ENCODE measurements at regions not wholly inside any gene's neighbourhood (a gene's known extent, or its start where the extent isn't known, plus 50 kb on each side); places are given as distances from the start of the nearest gene placed in this dataset.

DNA sequence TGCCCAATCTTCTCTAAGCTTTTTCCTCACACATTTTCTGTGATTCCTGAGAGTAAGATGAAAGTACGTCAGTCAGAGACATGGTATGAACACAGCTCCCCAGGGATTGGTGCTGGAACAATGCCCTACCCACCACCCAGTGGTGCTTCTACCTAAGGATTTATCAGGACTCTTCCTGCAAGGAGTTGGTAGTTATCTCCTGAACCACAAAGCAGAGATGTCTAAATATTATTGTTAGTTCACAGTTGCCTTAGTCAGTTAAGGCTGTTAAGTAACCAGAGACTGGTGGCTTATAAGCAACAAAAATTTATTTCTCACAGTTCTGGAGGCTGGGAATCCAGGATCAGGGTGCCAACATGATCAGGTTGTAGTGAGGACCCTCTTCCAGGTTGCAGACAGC, 60.3 kb upstream of the CCDC85A start:
- TF ChIP-seq, protein P1, sequence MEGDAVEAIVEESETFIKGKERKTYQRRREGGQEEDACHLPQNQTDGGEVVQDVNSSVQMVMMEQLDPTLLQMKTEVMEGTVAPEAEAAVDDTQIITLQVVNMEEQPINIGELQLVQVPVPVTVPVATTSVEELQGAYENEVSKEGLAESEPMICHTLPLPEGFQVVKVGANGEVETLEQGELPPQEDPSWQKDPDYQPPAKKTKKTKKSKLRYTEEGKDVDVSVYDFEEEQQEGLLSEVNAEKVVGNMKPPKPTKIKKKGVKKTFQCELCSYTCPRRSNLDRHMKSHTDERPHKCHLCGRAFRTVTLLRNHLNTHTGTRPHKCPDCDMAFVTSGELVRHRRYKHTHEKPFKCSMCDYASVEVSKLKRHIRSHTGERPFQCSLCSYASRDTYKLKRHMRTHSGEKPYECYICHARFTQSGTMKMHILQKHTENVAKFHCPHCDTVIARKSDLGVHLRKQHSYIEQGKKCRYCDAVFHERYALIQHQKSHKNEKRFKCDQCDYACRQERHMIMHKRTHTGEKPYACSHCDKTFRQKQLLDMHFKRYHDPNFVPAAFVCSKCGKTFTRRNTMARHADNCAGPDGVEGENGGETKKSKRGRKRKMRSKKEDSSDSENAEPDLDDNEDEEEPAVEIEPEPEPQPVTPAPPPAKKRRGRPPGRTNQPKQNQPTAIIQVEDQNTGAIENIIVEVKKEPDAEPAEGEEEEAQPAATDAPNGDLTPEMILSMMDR (IDR thresholded peaks at IDR 0.05; ENCODE audit: borderline replicate concordance, insufficient read depth, low read depth, low read length) = no peak

DNA sequence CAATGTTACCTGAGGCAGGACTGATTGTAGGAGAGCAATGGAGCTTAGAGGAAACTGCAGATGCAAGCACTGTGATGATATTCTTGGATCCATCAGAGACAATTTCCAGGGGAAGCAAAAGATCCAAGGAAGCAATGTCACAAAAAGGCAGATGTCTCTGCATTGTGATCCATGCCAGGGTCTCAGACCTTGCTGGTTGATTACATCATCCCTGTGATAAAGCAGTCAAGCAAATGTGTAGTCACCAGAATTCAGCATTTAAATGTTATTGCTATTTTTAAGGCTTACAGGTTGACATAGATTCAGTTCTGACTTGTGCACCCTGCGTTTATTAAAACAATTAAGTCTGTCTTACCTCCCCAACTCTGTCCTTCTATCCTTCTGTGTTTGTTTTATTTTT, 56.8 kb upstream of the CCDC85A start:
- no peak overlapping the region for H3K4me3 ChIP-seq (ENCODE audit: low read depth, low read length)
- TF ChIP-seq, protein P1 (IDR thresholded peaks at IDR 0.05; ENCODE audit: borderline replicate concordance, insufficient read depth, low read depth, low read length) = no peak

More for the DNA sequence above, 60.3 kb upstream of the CCDC85A start:
- H3K4me3 ChIP-seq (ENCODE audit: low read depth, low read length) = no peak overlapping the region

DNA sequence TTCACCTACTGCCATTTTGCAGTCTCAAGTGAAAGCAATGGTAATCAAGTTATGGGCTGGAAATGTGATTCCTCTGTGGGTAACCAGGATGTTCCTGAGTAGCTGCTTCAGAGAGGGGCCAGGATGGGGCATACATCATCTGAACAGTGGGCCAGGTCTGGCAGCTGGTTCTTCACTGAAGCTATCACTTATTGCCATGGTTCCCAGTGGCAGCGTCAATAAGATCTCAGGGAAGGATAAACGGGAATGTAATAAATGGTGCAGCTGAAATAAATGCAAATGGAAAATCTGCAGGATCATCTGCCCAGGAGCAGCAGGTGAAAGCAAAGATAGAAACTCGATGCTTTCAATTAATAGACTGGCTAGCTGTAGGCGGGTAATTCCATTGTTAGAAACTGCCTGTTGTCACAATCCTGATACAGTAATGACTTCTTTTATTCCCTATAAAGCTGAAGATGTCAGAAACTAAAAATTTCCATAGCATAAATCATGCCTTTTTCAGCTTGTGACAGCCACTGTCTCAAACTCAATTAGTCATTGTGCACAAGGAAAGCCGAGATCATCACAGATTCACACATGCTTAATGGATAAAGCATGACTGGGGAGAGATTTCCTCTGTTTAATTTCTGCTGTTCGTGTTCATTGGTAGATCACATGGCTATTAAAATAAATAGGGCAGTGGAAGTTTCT, 56.2 kb upstream of the CCDC85A start:
- TF ChIP-seq, protein P1 (IDR thresholded peaks at IDR 0.05; ENCODE audit: borderline replicate concordance, insufficient read depth, low read depth, low read length) = no peak

DNA sequence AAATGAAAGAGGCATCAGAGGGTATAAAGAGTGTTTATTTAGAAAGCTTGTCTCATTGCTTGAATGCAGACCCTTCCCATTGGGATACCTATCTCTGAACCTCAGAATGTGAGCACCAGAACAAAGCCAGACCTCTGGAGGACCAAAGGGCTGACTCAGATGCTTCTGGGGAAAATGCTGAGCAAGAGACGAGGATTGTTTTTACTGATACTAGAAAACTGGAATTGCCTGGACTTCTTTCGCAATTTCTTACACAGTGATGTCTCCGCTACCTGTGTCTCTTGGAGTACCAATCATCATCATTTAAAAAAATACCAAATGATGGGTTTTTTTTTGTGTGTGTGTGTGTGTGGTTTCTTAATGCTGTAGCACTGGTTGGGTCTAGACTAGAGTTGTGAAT, 55.6 kb upstream of the CCDC85A start:
- TF ChIP-seq, protein P1 (IDR thresholded peaks at IDR 0.05; ENCODE audit: borderline replicate concordance, insufficient read depth, low read depth, low read length) = no peak

More for the DNA sequence above, 56.2 kb upstream of the CCDC85A start:
- no peak overlapping the region for H3K4me3 ChIP-seq (ENCODE audit: low read depth, low read length)

DNA sequence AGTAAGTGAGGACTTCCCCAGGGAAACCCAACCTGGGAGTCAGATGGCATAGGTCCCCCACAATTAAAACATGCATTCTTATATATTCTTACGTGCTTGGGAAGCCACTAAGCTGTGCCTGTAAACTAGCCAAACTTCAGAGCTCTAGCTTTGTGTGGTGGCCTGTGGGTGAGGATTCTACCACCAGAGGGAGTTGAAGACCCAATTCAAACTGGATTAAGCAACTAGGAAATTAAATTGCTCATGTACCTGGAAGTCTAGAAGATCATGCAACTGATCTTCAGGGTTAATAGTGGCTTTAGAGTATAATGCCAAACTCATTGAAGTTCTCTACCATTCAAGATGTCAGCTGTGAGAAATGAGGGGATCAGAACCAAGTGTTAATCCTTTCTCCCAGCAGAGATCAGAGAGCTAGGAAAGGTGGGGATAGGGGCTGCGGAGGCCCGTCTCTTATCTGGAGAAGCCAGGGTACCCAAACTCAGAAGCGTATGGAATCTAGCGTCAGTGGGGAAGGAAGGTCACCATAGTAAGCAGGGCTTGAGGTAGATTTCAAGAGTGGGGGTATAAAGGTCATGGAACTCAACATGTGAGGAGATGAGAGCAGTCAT, 53.2 kb upstream of the CCDC85A start:
- TF ChIP-seq, protein P1 (IDR thresholded peaks at IDR 0.05; ENCODE audit: borderline replicate concordance, insufficient read depth, low read depth, low read length) = peak; percentile 51; the same call in 1 of the 2 replicates
- H3K4me3 ChIP-seq (ENCODE audit: low read depth, low read length) = no peak overlapping the region

More for the DNA sequence above, 55.6 kb upstream of the CCDC85A start:
- no peak overlapping the region for H3K4me3 ChIP-seq (ENCODE audit: low read depth, low read length)

DNA sequence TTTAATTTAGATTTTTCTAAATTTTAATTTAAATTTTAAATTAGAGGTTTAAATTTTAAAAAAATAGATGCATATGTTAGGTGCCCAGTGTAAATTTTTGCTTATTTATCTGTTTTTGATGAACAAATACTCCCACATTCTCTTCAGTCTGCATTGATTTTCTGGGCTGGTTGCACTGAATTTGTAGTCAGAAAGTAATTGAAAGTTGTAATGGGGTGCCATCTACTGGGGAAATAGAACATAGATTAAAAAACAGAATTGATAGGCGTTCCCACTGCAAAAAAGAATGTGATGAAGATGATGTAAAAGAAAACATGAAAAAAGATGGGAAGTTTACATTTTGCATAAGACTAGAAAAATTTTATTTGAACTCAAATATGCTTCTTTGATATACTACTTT, 51.7 kb upstream of the CCDC85A start:
- H3K4me3 ChIP-seq (ENCODE audit: low read depth, low read length) = no peak overlapping the region
- TF ChIP-seq, protein P1 (IDR thresholded peaks at IDR 0.05; ENCODE audit: borderline replicate concordance, insufficient read depth, low read depth, low read length) = peak; percentile 12; the same call in 1 of the 2 replicates

DNA sequence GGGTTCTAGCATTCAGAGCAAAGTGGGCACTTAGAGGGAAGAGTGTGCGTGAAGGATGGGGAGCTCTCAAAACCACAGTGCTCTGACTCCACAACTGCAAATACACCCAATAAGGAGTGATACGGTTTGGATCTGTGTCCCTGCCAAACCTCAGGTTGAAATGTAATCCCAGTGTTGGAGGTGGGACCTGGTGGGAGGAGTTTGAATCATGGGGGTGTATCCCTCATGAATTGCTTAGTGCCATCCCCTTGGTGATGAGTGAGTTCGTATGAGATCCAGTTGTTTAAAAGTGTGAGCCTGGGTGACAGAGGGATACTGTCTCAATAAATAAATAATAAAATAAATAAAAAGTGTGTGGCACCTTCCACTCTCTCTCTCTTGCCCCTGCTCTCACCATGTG, 50.3 kb upstream of the CCDC85A start:
- no peak overlapping the region for H3K4me3 ChIP-seq (ENCODE audit: low read depth, low read length)
- TF ChIP-seq, protein P1 (IDR thresholded peaks at IDR 0.05; ENCODE audit: borderline replicate concordance, insufficient read depth, low read depth, low read length) = no peak

Measured in GM12875 (cell line).